Right renal pelvis (tissue), 4 donors: ENCODE measurements at regions not wholly inside any gene's neighbourhood (a gene's known extent, or its start where the extent isn't known, plus 50 kb on each side); places are given as distances from the start of the nearest gene placed in this dataset.
"Not testable (repeated sequence)": the region's sequence is repeated elsewhere in the genome, so short reads cannot be mapped to it uniquely, and the experiment has no call there.

Experiments
- DNase-seq, 4 donors: peaks; one replicate each; pipeline ENCODE4 v3.0.0-alpha.2; 2013; ENCODE audit warnings: low read depth in 4 of 4, low spot score in 3 of 4, missing footprints in 1 of 4

GRCh38 chr22:26912655-26913345 is 255.4 kb downstream of the MIAT start:
- no peak for DNase-seq

- no peak for DNase-seq
These were observed 257.3 kb downstream of the MIAT start for GRCh38 chr22:26914519-26915185.

DNA sequence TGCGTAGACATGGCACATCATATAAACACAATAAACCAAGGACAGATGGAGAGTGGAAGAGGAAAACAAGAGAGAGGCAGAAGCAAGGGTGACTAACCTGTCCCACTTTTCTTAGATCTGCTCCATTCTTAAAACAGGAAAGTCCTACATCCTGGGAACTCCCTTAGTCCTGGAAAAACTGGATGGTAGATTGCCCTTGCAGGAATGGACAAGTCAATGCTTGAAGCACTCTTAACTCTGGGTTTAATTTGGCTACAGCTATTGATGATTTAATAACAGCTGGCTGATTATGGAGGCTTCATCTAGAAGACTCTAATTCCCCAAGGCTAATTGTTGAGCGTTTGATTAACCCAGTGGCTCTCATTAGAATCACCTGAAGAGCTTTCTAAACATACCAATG is 258.8 kb downstream of the MIAT start:
- no peak for DNase-seq

DNA sequence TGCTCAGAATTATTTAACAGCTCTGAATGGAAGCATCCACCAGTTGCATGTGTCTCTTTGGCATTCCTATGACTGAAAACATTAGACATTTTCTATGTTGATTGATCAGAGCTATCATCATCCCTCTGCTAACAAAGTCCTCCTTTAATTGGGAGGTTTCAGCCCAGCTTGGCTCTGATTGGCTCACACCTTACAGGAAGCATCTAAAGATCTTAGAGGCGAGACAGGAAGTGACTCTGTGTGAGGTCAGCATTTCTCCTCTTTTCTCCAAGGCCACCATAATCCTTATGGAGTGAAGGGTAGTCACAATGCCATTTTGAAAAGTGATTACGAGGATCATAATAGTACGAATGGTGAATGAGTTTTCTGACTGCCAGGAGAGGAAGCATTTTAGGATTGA is 260.8 kb downstream of the MIAT start:
- no peak for DNase-seq

GRCh38 chr22:26921726-26922125 is 264.3 kb downstream of the MIAT start:
- no peak for DNase-seq

GRCh38 chr22:26922806-26923205 is 265.4 kb downstream of the MIAT start:
- peak in 1 of 4 donors; percentile 18 for DNase-seq

DNA sequence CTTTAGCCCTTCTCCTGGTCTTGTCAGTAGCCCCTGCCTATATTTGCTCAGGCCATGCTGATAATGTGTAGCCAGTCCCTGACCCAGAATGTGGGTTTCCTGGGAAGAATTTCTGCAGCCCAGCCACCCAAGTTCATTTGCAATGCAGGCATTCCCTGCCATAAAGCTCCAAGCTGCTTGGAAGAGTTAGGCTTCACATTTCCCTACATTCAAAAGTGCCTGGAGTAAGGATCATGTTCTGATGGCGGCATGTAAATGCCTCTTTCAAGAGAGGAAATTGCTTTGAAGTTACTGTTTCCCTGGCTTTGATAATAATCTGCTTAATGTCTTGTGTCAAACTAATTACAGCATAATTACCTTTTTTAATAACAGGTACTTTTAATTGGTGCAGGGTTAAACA is 266.1 kb downstream of the MIAT start:
- DNase-seq, result no peak

DNA sequence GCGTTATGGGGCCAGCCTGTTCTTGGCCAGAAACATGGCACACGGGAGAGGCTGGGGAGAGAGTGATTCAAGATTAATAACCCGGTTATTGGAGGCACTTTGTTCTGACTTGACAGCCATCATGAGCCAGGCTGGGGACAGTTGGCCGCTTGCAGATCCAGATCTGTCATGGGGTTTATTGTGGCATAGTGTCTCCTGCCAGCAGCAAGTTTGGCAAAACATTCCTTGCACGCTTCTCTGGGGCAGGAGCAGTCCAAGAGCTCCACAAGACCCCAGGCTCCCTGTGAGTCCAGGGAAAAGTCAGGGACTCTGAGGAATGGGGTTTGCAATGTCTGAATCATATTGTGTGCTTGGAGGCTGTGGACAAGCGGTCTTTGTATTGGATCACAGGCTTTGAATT is 270.4 kb downstream of the MIAT start:
- no peak for DNase-seq

DNA sequence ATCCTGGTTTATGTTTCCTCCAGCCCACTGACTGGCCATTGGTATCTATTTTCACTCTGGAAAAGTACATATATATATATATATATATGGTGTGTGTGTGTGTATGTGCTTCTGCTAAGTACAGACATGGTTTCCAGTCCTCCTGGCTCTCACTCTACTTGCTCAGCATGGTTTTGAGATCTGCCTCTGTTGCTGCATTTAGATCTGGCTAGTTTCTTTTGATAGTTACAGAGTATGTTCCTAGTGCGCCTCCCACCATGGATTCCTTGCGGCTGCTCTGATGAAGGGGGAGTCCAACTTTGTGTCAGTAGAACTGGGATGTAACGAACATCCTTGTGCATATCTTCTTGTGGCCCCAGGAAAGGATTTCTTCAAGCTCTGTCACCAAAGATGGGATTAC is 274.1 kb downstream of the MIAT start:
- DNase-seq, result no peak

GRCh38 chr22:26933105-26933590 is 275.8 kb downstream of the MIAT start:
- DNase-seq, result no peak

GRCh38 chr22:26937213-26937612 is 279.8 kb downstream of the MIAT start:
- no peak for DNase-seq

DNA sequence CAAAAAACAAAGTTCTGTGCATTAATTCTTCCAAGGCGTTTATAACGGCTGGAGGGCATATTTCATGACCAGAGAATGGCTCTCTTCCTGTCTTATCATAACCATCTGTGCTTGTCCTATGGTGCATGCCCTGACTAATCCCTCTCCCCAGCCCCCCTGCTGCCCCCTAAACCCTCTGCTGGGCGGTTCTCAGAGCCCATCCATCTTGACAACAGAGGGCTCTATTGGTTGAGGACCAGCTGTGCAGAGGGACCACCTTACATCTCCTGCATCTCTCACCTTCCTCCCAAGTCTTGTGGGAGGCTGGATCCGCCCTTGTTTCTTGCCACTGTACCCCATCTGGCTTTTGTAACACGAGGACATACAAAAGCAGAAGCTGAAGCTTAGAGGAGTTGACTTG is 282.1 kb downstream of the MIAT start:
- no peak for DNase-seq

DNA sequence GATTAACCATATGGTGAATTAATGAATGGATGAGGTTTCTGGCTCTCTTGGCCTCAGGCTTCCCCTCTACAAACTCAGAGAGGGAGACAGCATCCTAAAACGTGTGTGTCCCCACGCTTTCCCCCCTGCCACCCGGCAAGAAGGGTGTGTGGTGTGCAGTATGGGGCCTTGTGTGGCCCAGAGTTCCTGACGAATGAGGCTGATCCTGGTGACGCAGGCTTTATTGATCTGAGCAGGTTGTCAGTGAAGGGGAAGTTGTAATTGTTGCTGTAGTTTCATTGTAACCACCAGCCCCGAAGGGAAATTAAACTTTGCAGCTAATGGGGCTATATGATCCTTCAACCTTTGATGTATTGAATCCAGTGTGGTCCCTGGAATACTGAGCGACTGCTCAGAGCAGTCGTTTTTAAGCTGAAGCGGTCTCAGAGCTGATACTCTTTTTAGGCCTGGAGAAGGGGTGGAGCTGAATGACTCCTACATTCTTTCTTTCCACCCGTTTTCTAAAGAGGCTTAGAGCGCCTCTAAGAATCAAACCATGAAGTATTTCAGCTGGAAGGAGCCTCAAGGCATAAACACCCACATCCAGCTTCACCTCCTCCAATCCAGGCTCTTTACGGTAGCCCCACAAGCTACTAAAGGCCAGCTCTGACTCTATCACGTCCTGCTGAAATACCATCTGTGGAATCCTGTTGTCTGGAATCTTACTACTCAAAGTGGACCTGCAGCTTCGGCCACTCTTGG is 284.7 kb downstream of the MIAT start:
- DNase-seq, result no peak

DNA sequence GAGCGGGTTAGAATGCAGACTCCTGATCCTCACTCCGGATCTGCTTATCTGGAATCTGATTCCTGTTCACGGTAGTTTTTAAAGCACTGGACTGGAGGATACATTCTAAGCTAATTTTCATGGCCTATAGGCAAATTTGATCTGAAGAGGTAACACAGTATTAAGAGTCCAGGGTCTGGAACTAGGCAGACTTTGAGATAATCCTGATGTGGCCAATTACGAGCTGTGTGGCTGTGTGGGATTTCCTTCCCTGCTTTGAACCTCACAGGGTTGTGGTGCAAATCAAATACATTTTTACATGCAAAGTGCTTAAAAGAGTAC is 285.2 kb downstream of the MIAT start:
- no peak for DNase-seq

- no peak for DNase-seq
These were observed 288.2 kb downstream of the MIAT start for GRCh38 chr22:26945565-26945964.

DNA sequence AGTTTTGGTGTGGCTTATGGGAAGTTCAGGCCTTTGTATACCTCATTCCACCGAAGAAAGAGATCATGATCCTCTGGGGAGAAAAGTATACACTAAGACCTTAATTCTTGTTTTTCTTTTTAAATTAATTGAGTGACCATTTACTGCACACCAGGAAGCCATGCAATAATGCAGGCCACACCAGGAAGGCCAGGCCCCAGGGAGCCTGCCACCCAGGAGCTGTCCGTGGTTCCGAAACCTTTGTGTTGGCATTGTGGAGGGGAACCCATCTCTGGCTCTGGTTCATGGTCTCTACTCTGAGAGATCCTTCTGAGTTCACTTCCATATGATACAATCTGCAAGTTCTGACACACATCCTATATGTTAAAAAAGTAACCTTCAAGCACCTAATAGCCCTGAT is 291.8 kb downstream of the MIAT start:
- peak in 3 of 4 donors; percentile 19 to 34 (median 32) for DNase-seq

DNA sequence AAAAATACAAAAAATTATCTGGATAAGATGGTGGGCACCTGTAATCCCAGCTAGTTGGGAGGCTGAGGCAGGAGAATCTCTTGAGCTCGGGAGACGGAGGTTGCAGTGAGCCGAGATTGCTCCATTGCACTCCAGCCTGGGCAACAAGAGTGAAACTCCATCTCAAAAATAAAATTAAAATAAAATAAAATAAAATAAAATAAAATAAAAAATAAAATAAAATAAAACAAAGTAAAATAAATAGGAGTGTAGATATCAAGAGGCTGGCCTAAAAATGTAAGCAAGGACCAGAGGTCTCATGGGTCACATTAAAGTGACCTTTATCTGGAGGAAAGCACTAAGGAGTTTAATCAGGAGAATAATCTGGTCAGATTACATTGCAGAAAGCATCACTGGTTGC is 293.8 kb downstream of the MIAT start:
- not testable (repeated sequence) for DNase-seq

DNA sequence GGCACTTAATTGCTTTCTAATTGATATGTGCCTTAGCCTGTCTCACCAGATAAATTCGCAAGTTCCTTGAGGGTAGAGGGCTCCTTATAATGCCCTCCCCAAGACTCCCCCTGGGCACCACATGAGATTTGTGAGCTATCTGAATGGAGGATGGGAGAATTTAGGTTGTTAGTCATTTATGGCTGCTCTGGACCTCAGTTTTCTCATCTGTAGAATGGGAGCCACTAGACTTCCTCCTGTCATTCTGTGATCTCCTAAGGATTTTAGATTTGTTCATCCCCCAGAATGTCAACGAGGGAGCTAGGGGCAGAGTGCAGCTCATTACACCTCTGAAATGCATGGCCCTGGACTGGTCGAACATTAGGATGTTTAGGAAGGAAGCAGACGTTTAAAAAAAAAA is 294.6 kb downstream of the MIAT start:
- DNase-seq, result no peak

- DNase-seq, result no peak
These were observed 295.1 kb downstream of the MIAT start for GRCh38 chr22:26952451-26953011.

DNA sequence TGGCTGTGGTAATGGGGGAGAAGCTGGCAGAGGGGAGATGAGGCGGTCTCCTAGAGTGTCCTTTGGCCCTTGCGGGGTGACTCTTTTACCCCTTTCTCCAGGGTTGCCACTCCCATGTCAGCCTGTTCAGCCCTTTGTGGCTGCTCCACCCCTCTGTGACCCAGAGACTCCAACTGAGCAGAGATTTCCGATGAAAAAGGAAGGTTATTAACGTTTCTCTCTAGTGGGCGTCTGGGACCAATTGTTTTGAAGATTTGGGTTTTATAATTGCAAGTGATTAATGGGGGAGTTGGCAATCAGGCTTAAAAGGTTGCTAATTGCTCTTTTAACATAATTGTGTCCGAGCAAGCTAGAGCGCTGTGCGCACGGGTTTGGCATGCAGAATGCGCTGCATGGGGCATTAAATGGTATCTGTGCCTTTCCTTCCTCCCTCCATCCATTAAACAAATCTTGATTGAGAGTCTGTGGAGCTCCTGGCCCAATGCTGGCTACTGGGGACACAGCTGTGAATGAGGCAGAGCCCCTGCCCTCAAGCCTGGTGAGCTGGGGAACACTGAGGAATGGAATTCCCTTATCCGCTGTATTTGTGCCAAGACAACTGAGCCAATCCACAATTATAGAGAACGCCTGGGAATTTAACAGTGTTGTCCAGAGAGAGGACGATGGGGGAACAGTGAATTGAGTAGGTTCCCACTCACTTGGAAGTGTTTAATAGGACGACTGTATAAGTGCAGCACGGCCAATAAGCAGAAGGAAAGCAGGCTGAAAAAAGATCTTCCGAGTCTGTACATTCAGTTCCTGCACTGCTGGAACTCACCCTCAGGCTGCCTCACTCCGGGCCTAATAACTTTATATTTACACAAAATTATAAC is 295.9 kb downstream of the MIAT start:
- no peak for DNase-seq

- no peak for DNase-seq
These were observed 299.0 kb downstream of the MIAT start for GRCh38 chr22:26956371-26956770.
